Stimulated activated CD4-positive, alpha-beta T cell treated with anti-CD3 and anti-CD28 coated beads, TNF-alpha, amount 100 ng/mL, for 48 hours (primary cell): ENCODE measurements at regions not wholly inside any gene's neighbourhood (a gene's known extent, or its start where the extent isn't known, plus 50 kb on each side); places are given as distances from the start of the nearest gene placed in this dataset.
"Not testable (repeated sequence)": the region's sequence is repeated elsewhere in the genome, so short reads cannot be mapped to it uniquely, and the experiment has no call there.

Source experiments
- DNase-seq, 3 donors: peaks; one replicate each; pipeline ENCODE4 v3.0.0-alpha.2; 2020; ENCODE audit warnings: low read depth in 3 of 3

GRCh38 chr10:8338177-8338766 is 283.8 kb downstream of the GATA3 start:
- DNase-seq: no peak

- DNase-seq: no peak
Measured at GRCh38 chr10:8344756-8345155, 290.3 kb downstream of the GATA3 start.

GRCh38 chr10:8346861-8347260 is 292.4 kb downstream of the GATA3 start:
- no peak for DNase-seq

GRCh38 chr10:8347614-8348013 is 293.1 kb downstream of the GATA3 start:
- not testable (repeated sequence) for DNase-seq

- no peak for DNase-seq
Measured at GRCh38 chr10:8349610-8350249, 295.2 kb downstream of the GATA3 start.

- no peak for DNase-seq
Measured at GRCh38 chr10:8350250-8350967, 295.9 kb downstream of the GATA3 start.

- DNase-seq: no peak
Measured at GRCh38 chr10:8352171-8353075, 297.9 kb downstream of the GATA3 start.

GRCh38 chr10:8356283-8356682 is 301.8 kb downstream of the GATA3 start:
- DNase-seq: no peak

- DNase-seq: no peak
Measured at GRCh38 chr10:8359467-8359866, 305.0 kb downstream of the GATA3 start.

GRCh38 chr10:8360365-8360764 is 305.9 kb downstream of the GATA3 start:
- no peak for DNase-seq

- DNase-seq: no peak
Measured at GRCh38 chr10:8360814-8361509, 306.5 kb downstream of the GATA3 start.

GRCh38 chr10:8361510-8361844 is 307.0 kb downstream of the GATA3 start:
- DNase-seq: no peak

- DNase-seq: peak; percentile 28 to 37 (median 36)
Measured at GRCh38 chr10:8365935-8366911, 311.7 kb downstream of the GATA3 start.

- DNase-seq: not testable (repeated sequence)
Measured at GRCh38 chr10:8367672-8368411, 313.4 kb downstream of the GATA3 start.

- no peak for DNase-seq
Measured at GRCh38 chr10:8369666-8370065, 315.2 kb downstream of the GATA3 start.

GRCh38 chr10:8374334-8374733 is 319.8 kb downstream of the GATA3 start:
- DNase-seq: no peak

GRCh38 chr10:8375137-8375536 is 320.6 kb downstream of the GATA3 start:
- no peak for DNase-seq

GRCh38 chr10:8378198-8378983 is 323.9 kb downstream of the GATA3 start:
- no peak for DNase-seq
